K562 (cell line): ENCODE measurements at regions not wholly inside any gene's neighbourhood (a gene's known extent, or its start where the extent isn't known, plus 50 kb on each side); places are given as distances from the start of the nearest gene placed in this dataset.
"Not testable (repeated sequence)": the region's sequence is repeated elsewhere in the genome, so short reads cannot be mapped to it uniquely, and the experiment has no call there.

Experiments used
- FOXJ3 ChIP-seq: sonication (generic); formaldehyde crosslinking; IDR thresholded peaks from 2 replicates; pipeline ENCODE4 v1.4.0; 2020; ENCODE audit warnings: mild to moderate bottlenecking, missing genetic modification reagents
- MXI1 ChIP-seq: IDR thresholded peaks from 2 replicates; pipeline ENCODE4 v1.6.1; 2011; ENCODE audit warnings: low read depth, mild to moderate bottlenecking, improper control_type of control experiment, low read length
- SAFB ChIP-seq: fragments of 200-400 bp; formaldehyde crosslinking; IDR thresholded peaks from 2 replicates; pipeline ENCODE4 v1.6.1; 2017; ENCODE audit warnings: low read depth, low read length, borderline replicate concordance
- SIRT6 ChIP-seq: IDR thresholded peaks from one replicate; pipeline ENCODE4 v1.6.1; 2012; ENCODE audit warnings: low read depth, mild to moderate bottlenecking, control low read depth, inconsistent platforms, low read length, moderate library complexity
- ZEB2 ChIP-seq: fragments of 450-650 bp; IDR thresholded peaks from 2 replicates; pipeline ENCODE4 v1.6.1; 2016
- ZFX ChIP-seq: sonication (generic); formaldehyde crosslinking; IDR thresholded peaks from 2 replicates; pipeline ENCODE4 v1.8.0; 2022; ENCODE audit warnings: mild to moderate bottlenecking, missing genetic modification reagents, moderate library complexity
- TF ChIP-seq, protein P1 (sequence below): fragments of 250-450 bp; sonication (Bioruptor Pico); IDR thresholded peaks from 2 replicates; pipeline ENCODE4 v1.5.0; 2020; ENCODE audit warnings: mild to moderate bottlenecking, borderline replicate concordance
- TF ChIP-seq, protein P2 (sequence below): fragments of 250-450 bp; sonication (Bioruptor Pico); IDR thresholded peaks from 2 replicates; pipeline ENCODE4 v1.5.0; 2021; ENCODE audit warnings: mild to moderate bottlenecking, borderline replicate concordance

DNA sequence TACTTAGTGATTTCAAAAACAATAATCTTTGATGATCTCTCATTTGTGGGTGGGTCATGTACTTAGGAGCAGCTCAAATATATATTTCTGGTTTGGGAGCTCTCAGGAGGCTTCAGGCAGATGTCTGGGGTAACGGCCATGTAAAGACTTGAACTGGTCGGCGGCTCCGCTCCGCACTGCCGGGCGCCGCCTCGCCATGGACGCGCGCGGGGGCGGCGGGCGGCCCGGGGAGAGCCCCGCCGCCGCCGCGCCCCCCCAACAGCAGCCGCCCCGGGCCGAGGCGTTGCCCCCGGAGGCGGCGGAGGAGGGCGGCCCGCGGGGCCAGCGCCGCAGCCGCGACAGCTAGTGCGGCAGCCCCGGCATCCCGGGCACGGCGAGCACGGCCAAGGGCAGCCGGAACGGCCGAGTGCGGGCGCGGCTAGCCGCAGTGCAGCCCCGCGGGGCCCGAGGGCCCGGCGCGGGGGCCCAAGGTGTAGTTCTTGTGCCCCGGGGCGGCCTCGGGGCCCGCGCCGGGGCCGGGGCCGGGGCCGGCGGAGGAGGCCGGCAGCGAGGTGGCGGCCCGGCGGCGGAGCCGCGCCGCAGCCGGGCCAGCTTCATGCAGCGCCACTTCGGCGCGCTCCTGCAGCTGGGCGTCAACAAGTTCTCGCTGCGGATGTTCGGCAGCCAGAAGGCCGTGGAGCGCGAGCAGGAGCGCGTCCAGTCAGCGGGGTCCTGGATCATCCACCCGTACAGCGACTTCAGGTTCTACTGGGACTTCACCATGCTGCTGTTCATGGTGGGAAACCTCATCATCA, 88.1 kb downstream of the GOLGA8T start:
- TF ChIP-seq SIRT6; ZFX (CRISPR knock-in tag); MXI1; FOXJ3 (CRISPR knock-in tag); SAFB; ZEB2: not testable (repeated sequence)
- TF ChIP-seq, protein P1, sequence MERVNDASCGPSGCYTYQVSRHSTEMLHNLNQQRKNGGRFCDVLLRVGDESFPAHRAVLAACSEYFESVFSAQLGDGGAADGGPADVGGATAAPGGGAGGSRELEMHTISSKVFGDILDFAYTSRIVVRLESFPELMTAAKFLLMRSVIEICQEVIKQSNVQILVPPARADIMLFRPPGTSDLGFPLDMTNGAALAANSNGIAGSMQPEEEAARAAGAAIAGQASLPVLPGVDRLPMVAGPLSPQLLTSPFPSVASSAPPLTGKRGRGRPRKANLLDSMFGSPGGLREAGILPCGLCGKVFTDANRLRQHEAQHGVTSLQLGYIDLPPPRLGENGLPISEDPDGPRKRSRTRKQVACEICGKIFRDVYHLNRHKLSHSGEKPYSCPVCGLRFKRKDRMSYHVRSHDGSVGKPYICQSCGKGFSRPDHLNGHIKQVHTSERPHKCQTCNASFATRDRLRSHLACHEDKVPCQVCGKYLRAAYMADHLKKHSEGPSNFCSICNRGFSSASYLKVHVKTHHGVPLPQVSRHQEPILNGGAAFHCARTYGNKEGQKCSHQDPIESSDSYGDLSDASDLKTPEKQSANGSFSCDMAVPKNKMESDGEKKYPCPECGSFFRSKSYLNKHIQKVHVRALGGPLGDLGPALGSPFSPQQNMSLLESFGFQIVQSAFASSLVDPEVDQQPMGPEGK (CRISPR knock-in tag): not testable (repeated sequence)
- TF ChIP-seq, protein P2, sequence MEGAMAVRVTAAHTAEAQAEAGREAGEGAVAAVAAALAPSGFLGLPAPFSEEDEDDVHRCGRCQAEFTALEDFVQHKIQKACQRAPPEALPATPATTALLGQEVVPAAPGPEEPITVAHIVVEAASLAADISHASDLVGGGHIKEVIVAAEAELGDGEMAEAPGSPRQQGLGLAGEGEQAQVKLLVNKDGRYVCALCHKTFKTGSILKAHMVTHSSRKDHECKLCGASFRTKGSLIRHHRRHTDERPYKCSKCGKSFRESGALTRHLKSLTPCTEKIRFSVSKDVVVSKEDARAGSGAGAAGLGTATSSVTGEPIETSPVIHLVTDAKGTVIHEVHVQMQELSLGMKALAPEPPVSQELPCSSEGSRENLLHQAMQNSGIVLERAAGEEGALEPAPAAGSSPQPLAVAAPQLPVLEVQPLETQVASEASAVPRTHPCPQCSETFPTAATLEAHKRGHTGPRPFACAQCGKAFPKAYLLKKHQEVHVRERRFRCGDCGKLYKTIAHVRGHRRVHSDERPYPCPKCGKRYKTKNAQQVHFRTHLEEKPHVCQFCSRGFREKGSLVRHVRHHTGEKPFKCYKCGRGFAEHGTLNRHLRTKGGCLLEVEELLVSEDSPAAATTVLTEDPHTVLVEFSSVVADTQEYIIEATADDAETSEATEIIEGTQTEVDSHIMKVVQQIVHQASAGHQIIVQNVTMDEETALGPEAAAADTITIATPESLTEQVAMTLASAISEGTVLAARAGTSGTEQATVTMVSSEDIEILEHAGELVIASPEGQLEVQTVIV (CRISPR knock-in tag): not testable (repeated sequence)
